Stimulated activated CD4-positive, alpha-beta T cell treated with anti-CD3 and anti-CD28 coated beads, Interleukin-4, amount 100 ng/mL, for 4 hours (primary cell): ENCODE measurements at regions not wholly inside any gene's neighbourhood (a gene's known extent, or its start where the extent isn't known, plus 50 kb on each side); places are given as distances from the start of the nearest gene placed in this dataset.

Experiments used
- DNase-seq, 2 experiments: peaks; one replicate each; pipeline ENCODE4 v3.0.0-alpha.2; 2020

DNA sequence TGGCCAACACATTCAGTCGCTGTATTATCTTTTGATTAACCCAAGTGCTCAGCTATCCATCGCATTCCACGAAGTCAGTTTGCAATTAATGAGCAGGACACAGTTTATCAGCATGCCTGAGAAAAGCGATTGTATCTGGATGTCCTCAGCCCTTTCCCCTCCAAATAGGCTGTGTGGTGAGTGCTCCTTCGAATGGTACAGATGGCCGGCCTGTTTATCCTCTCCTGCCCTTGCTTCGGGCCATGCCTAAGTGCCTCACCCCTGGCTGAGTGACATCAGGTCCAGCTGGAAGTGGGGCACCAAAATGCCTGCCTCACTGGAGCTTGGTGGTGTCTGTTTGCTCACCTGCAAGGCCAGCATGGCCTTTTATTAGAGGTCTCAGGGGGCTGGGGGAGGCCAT is 317.3 kb downstream of the GADD45G start:
- DNase-seq, result no peak

DNA sequence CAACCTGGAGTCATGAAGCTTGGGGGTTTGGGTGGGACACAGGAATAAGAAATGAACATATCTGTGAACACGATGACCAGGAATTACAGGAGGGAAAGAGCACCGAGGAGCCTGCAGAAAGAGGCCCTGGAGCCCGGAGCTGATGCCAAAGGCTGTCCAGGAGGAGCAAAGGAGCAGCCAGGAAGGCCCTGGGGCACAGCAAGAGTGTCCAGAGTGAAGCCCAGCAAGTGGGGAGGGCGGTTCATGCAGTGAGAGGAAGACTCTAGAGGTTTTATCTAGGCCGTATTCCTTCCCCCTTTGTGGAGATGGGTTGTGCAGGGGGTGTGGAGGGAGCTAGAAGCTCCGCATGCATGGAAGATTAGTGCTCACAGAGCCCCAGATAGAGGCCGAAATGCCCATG is 318.4 kb downstream of the GADD45G start:
- DNase-seq, result no peak

GRCh38 chr9:89923961-89924504 is 319.2 kb downstream of the GADD45G start:
- peak; percentile 25 to 65 for DNase-seq

- DNase-seq, result no peak
These were observed 319.8 kb downstream of the GADD45G start for GRCh38 chr9:89924611-89925010.

- no peak for DNase-seq
These were observed 321.4 kb downstream of the GADD45G start for GRCh38 chr9:89926167-89926566.

DNA sequence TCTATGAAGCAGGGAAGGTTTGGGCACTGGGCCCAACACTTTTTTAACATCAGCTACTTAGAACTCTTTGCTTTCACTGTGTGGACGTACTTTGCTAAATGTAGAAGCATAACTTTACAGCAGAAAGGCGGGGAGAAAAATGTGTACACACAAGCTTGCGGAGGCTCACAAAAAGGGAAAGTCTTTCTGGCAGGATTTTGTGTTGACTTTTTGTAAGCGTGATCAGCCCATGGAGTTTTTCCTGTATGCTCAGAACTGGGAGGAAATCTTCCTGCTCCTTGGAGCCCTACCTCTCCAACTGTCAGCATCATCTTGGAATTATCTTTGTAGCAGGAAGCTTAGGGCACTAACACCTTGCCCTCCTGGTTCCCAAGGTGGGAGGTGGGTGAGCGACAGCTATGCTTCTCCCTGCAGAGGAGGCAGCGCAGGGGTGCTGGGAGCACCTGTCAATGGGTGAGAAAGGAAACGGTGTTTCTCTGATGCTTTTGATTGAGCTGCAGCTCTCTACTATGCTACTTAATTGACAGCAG is 321.9 kb downstream of the GADD45G start:
- DNase-seq, result no peak

- DNase-seq, result no peak
These were observed 323.3 kb downstream of the GADD45G start for GRCh38 chr9:89928106-89928505.

DNA sequence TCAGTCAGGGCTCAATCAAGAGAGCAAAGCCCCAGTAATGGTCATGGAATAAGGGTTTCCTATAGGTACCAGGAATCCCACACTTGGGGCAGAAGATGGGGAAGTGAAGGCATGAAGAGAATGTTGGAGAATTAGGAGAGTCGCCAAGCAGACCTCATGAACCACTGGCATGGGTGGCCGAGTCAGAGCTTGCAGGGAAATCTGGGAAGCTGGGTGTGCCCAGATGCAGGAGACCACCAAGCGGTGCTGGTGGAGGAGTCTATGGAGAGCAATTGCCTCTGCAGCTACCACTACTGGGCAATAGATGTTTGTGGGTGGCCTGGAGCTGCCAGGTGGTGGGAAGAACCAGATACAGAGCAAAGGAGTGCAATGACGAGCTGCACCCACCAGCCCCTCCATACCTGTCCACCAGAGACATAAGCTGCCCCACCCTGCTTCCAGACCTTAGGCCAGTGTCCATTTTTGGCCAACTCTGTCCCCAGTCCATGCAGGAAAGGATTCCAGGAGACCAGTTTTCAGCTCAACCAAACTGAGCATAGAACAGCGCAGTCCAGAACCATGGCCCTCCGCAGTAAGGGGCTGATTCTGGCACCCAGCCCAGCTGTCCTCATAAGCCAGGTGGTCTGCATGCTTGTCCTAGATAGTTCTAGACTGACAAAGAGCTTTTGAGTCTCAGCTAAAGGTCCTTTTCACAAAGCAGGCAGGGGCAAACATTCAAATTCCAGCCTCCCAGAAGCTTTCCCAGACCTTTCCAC is 323.9 kb downstream of the GADD45G start:
- DNase-seq, result no peak

GRCh38 chr9:89929315-89929672 is 324.5 kb downstream of the GADD45G start:
- DNase-seq, result no peak

DNA sequence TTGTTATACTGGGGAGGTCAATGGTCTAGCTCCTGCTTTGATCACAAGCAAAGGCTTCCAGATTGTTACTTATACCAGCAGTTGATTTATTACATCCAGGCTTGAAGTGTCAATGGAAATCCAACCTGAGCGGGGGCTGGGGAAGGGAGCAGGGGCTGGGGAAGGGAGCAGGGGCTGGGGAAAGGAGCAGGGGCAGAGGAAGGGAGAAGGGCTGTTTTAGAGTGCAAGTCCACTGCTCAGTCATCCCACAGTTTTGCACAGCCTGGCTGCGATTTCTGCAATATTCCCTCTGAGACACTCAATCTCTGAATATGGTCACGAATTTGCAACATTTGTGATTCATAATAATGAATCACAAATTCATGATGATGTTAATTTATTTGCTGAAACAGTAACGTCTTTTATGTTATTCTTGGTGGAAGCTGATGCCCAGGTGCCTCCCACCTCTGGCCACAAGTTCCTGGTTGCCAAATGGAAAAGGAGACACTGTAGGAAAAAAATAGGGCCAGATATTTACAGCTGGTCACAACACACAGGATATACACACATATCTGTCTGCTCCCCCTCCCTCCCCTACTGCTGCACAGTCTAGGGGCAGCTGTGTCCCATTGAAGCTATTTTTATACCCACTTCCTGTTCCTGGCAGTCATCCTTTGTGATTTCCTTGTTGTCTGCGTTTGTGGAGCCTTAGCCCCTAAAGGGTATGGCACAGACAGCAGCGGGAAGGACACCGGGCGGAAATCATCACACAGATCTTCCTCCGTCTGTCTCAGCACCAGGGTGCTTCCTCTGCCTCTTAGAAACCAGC is 325.1 kb downstream of the GADD45G start:
- DNase-seq, result no peak

GRCh38 chr9:89933578-89933977 is 328.8 kb downstream of the GADD45G start:
- DNase-seq, result no peak

DNA sequence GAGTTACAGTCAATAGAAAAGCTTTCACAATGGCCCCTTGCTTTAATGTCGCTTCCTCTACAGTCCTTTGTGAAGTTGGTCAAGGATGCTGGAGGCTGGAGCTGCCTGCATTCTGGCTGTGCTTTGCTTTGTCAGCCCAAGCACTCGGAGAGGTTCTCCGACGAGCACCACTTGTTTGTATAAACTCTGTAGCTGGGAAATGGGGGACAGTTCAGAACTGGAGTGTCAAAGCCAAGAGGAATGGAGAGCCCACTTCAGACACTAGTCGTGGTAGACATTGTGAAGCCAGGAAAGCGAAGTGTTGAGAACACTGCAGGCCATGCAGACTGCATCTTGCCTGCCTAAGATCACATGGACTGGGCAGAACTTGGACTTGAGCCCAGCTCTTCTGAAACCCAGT is 330.3 kb downstream of the GADD45G start:
- DNase-seq, result no peak

GRCh38 chr9:89935801-89936200 is 331.0 kb downstream of the GADD45G start:
- DNase-seq, result no peak

DNA sequence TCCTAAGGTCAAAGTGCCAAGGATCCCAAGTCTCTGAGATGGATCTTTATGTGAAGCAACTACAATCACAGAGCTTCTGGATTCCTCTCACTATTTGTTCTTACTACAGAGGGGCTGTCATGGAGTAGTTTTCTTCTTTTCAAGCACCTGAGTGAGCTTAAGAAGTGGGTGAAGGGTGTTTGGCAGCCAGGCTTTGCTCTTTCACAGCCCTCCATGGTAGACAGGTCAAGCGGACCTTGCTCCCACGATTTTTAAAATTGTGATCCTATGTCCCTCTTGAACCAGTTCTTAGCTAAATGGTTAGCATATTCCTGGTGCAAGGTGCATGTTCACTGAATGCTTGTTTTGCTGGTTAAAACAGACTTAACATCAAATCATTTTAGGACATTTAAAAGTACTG is 332.2 kb downstream of the GADD45G start:
- no peak for DNase-seq

DNA sequence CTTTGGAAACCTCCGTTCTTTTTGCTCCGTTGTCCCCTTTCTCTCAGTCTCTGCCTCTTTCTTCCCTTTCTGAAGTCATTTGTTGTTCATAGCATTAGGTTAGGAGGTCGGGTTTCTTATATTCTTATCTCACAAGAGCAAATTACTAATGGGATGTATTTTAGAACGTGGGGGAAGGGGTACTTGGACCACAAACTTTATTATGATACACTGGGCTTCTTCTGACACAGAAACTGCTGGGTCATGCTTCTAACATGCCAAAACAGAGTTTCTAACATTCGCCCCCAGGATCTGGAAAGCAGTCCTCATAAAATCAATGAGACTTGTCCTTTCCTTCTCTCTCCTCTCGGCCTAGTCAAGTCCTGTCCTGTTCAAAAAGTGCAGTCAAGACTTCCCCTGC is 334.4 kb downstream of the GADD45G start:
- no peak for DNase-seq

DNA sequence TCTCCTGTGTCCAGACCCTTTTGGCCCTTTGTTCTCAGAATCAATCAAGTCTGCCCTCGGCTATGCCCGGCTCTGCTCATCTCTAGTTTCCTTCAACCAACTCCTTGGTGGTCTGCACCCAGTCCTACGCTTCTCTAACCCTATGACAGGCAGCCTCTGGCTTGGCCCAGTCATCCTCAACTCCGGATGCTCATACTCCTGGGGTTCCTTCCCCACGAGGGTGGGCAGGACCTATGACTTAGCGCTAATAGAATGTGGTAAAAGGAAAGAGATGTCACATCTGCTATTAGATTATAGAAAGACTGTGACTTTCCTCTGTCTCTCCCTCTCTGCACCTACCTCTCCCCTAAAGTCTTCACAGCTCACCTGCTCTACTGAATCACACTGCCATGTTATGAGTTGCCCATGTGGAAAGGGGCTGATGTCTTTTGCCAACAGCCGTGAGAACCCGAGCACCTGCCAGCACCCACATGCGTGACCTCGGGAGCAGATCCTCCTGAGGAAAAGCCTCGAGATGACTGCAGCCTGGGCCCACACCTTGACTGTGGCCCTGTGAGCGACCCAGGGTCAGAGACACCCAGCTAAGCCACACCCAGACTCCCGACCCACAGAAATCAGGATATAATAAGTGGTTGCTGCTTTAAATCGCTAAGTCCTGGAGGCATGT is 334.9 kb downstream of the GADD45G start:
- no peak for DNase-seq

DNA sequence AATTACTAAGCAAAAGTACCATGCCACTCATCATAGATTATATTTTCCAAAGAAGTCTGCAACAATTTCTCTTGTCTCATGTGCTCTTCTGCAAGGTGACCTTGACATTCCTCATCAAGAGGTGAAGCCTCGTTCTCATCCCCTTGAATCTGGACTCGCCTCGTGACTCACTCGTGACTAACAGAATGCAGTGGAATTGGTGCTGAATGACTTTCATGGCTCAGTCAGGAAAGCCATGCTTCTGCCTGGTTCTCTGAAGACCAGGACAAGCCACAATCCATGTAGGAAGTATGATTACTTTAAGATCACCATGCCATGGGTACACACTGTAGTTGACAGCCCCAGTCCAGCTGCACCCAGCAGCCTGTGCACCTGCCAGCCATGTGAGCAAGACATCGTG is 335.8 kb downstream of the GADD45G start:
- no peak for DNase-seq

DNA sequence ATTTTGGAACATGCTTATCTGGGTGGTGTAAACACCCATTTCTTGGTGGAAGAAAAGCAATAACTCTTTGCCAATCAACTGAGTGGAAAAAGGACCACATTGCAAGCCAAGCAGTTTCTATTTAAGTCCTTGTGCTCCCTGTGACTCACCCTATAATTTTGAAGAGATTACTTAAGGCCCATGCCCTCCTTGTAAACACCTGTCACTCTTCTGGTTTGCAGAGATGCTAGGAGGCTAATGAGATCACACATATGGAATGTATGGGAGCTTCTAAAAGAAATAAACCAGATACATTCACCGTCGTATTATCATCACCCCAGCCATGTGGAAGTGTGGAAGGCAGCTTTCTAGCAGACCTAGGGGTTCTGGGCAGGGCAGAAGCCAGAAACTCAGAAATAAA is 337.1 kb downstream of the GADD45G start:
- no peak for DNase-seq

- no peak for DNase-seq
These were observed 337.8 kb downstream of the GADD45G start for GRCh38 chr9:89942643-89943042.

DNA sequence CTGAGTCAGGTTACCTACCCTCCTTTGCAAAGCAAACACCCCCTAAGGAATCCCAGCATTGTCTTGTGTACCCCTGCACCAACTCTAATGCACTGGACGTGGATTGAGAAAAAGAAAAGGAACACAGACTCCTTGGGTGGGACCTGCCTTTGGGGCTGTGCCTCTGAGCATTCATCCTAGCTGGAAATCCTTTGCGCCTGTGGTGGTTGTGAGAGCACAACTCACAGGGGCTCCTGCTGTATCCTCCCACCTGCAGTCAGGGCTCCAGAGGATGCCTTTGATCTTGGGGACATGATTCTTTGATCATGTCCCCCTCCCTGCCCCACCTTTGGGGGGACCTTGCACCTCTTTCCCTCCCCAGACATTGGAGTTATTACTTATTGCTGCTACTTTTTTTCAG is 338.5 kb downstream of the GADD45G start:
- no peak for DNase-seq

DNA sequence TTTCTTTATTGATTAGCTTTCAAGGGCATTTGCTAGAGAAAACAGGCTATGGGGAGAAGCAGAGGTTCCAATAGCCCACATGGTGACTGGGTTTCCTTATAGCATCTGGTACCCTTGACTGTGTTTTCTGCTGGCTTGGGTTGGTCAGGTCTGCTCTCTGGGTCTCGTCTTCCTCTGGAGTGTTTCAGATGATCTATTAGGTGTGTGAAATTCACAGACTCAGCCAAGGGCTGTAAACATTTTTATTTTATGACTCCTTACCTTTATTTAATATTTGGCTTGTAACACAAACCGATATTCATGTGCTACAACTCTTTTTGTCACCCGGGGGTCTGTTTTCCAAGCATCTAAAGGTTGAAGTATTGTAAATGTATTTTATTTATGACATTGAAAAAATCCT is 338.9 kb downstream of the GADD45G start:
- DNase-seq, result no peak

GRCh38 chr9:89945133-89945532 is 340.3 kb downstream of the GADD45G start:
- no peak for DNase-seq

- DNase-seq, result no peak
These were observed 341.9 kb downstream of the GADD45G start for GRCh38 chr9:89946741-89947140.
